ENCODE measurements at regions not wholly inside any gene's neighbourhood (a gene's known extent, or its start where the extent isn't known, plus 50 kb on each side); places are given as distances from the start of the nearest gene placed in this dataset.

- DNase-seq = no peak
- no peak overlapping the region for H2AFZ ChIP-seq (ENCODE audit: low read depth)
- H3K4me1 ChIP-seq (ENCODE audit: control insufficient read depth in 1 of 2, insufficient read depth in 2 of 2, low read depth in 1 of 2, low read length in 1 of 2) = peaks cover 0 to 5% of the 10 kb centered on the region in 2 experiments; a peak in 1 of 4 replicates
- CTCF ChIA-PET = interaction anchor here (1.0 kb wide), 1 partner anchor 24 kb away, joined by 4 read pairs; no protein-coding TSS in a partner anchor
- no peak overlapping the region for H3K27ac ChIP-seq (ENCODE audit: low read depth in 2 of 2, low read length in 1 of 2)
- H3K4me2 ChIP-seq = no peak overlapping the region
- no peaks in the 10 kb centered on the region for H4K20me1 ChIP-seq (ENCODE audit: insufficient read depth)
- H3F3A ChIP-seq (replicated peaks; ENCODE audit: insufficient read depth) = no peaks in the 10 kb centered on the region
- H3K9me3 ChIP-seq = no peaks in the 10 kb centered on the region
- no peaks in the 10 kb centered on the region for H3K9me2 ChIP-seq
- H3K79me2 ChIP-seq (ENCODE audit: insufficient read depth) = no peaks in the 10 kb centered on the region
- H3K4me3 ChIP-seq (ENCODE audit: low read depth in 2 of 2, low read length in 1 of 2) = no peak overlapping the region
- H3K27me3 ChIP-seq (ENCODE audit: insufficient read depth) = no peaks in the 10 kb centered on the region
- no peaks in the 10 kb centered on the region for H3K36me3 ChIP-seq (replicated peaks in 1 of 2; ENCODE audit: control insufficient read depth in 1 of 2, insufficient read depth in 2 of 2, low read length in 1 of 2)
- POLR2A ChIA-PET = no interaction called here
- WGBS (ENCODE audit: low lambda C conversion rate) = 25% methylated on average over 2 of the region's 2 CpGs
- no peak overlapping the region for H3K9ac ChIP-seq
- TF ChIP-seq SMC3 (IDR thresholded peaks at IDR 0.05; ENCODE audit: low read depth, low read length) = no peak
- TF ChIP-seq MEF2A (IDR thresholded peaks at IDR 0.05; ENCODE audit: borderline replicate concordance, low read depth) = no peak
- TF ChIP-seq TCF12 (IDR thresholded peaks at IDR 0.05) = no peak
- TF ChIP-seq EZH2phosphoT487 (IDR thresholded peaks at IDR 0.05; ENCODE audit: borderline replicate concordance, low read depth) = no peak
- no peak for TF ChIP-seq RCOR1 (IDR thresholded peaks at IDR 0.05; ENCODE audit: low read length)
- TF ChIP-seq, protein P1, sequence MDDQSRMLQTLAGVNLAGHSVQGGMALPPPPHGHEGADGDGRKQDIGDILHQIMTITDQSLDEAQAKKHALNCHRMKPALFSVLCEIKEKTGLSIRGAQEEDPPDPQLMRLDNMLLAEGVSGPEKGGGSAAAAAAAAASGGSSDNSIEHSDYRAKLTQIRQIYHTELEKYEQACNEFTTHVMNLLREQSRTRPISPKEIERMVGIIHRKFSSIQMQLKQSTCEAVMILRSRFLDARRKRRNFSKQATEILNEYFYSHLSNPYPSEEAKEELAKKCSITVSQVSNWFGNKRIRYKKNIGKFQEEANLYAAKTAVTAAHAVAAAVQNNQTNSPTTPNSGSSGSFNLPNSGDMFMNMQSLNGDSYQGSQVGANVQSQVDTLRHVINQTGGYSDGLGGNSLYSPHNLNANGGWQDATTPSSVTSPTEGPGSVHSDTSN (IDR thresholded peaks at IDR 0.05) = no peak
- no peak for TF ChIP-seq EP300 (IDR thresholded peaks at IDR 0.05; ENCODE audit: borderline replicate concordance in 1 of 2, low read depth in 1 of 2, low read length in 1 of 2)
- no peak for TF ChIP-seq CHD2 (IDR thresholded peaks at IDR 0.05; ENCODE audit: low read length, partially characterized antibody)
- TF ChIP-seq TEAD4 (IDR thresholded peaks at IDR 0.05; ENCODE audit: borderline replicate concordance, insufficient read depth) = no peak
- no peak for TF ChIP-seq SIN3A (IDR thresholded peaks at IDR 0.05; ENCODE audit: borderline replicate concordance, low read depth, low read length)
These were observed 177.6 kb downstream of the STK31 start for GRCh38 chr7:23887660-23888059.

DNA sequence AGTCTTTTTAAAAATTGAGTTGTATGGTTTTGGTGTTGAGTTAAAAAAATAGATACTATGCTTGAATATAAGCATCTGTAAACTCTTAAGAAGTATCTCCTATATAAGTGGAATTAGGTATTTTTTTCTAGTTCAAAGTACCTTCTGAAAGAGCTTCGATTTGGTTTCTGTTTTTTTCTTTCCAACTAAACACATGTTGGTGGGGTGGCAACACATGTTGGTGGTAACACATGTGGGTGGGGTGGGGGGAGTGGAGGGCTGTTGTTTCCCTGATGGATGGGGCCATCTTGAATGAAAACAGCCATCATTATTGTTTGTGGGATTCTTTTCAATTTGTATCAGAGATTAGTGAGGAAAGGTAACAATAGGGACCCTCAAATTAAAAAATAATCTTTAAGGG lies 178.9 kb downstream of the STK31 start:
- no peaks in the 10 kb centered on the region for H3K79me2 ChIP-seq (ENCODE audit: insufficient read depth)
- H3K4me1 ChIP-seq (ENCODE audit: control insufficient read depth in 1 of 2, insufficient read depth in 2 of 2, low read depth in 1 of 2, low read length in 1 of 2) = peaks cover 5 to 15% of the 10 kb centered on the region in 2 experiments
- no peak overlapping the region for H3K4me3 ChIP-seq (ENCODE audit: low read depth in 2 of 2, low read length in 1 of 2)
- no peak for DNase-seq
- no peak overlapping the region for H2AFZ ChIP-seq (ENCODE audit: low read depth)
- H3K36me3 ChIP-seq (replicated peaks in 1 of 2; ENCODE audit: control insufficient read depth in 1 of 2, insufficient read depth in 2 of 2, low read length in 1 of 2) = no peaks in the 10 kb centered on the region
- no peaks in the 10 kb centered on the region for H3K9me2 ChIP-seq
- H3F3A ChIP-seq (replicated peaks; ENCODE audit: insufficient read depth) = peaks cover 5% of the 10 kb centered on the region
- no peak overlapping the region for H3K9ac ChIP-seq
- POLR2A ChIA-PET = interaction anchor here (0.6 kb wide), 1 partner anchor 289 kb away, joined by 3 read pairs; no protein-coding TSS in a partner anchor
- no peaks in the 10 kb centered on the region for H3K9me3 ChIP-seq
- 65% methylated on average over 1 of the region's 1 CpG for WGBS (ENCODE audit: low lambda C conversion rate)
- H3K27me3 ChIP-seq (ENCODE audit: insufficient read depth) = no peaks in the 10 kb centered on the region
- no peak overlapping the region for H3K27ac ChIP-seq (ENCODE audit: low read depth in 2 of 2, low read length in 1 of 2)
- CTCF ChIA-PET = interaction anchor here (0.6 to 6.2 kb wide), 3 partner anchors 26 to 1210 kb away, joined by 3 to 39 read pairs (median 4); no protein-coding TSS in a partner anchor
- no peak overlapping the region for H3K4me2 ChIP-seq
- no peaks in the 10 kb centered on the region for H4K20me1 ChIP-seq (ENCODE audit: insufficient read depth)
- TF ChIP-seq NFIC (IDR thresholded peaks at IDR 0.05; ENCODE audit: borderline replicate concordance) (no peak), RFX5 (IDR thresholded peaks at IDR 0.05; ENCODE audit: low read length) (no peak), NRF1 (IDR thresholded peaks at IDR 0.05; ENCODE audit: low read depth, low read length) (no peak), TEAD4 (IDR thresholded peaks at IDR 0.05; ENCODE audit: borderline replicate concordance, insufficient read depth) (no peak), MXI1 (IDR thresholded peaks at IDR 0.05; ENCODE audit: low read depth, low read length) (no peak), TAF1 (IDR thresholded peaks at IDR 0.05; ENCODE audit: borderline replicate concordance, low read depth, low read length) (no peak), JUND (IDR thresholded peaks at IDR 0.05) (no peak), GATA2 (CRISPR knock-in tag; IDR thresholded peaks at IDR 0.05) (no peak)
- TF ChIP-seq, protein P2, sequence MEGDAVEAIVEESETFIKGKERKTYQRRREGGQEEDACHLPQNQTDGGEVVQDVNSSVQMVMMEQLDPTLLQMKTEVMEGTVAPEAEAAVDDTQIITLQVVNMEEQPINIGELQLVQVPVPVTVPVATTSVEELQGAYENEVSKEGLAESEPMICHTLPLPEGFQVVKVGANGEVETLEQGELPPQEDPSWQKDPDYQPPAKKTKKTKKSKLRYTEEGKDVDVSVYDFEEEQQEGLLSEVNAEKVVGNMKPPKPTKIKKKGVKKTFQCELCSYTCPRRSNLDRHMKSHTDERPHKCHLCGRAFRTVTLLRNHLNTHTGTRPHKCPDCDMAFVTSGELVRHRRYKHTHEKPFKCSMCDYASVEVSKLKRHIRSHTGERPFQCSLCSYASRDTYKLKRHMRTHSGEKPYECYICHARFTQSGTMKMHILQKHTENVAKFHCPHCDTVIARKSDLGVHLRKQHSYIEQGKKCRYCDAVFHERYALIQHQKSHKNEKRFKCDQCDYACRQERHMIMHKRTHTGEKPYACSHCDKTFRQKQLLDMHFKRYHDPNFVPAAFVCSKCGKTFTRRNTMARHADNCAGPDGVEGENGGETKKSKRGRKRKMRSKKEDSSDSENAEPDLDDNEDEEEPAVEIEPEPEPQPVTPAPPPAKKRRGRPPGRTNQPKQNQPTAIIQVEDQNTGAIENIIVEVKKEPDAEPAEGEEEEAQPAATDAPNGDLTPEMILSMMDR (IDR thresholded peaks at IDR 0.05) = no peak
- TF ChIP-seq, protein P3, sequence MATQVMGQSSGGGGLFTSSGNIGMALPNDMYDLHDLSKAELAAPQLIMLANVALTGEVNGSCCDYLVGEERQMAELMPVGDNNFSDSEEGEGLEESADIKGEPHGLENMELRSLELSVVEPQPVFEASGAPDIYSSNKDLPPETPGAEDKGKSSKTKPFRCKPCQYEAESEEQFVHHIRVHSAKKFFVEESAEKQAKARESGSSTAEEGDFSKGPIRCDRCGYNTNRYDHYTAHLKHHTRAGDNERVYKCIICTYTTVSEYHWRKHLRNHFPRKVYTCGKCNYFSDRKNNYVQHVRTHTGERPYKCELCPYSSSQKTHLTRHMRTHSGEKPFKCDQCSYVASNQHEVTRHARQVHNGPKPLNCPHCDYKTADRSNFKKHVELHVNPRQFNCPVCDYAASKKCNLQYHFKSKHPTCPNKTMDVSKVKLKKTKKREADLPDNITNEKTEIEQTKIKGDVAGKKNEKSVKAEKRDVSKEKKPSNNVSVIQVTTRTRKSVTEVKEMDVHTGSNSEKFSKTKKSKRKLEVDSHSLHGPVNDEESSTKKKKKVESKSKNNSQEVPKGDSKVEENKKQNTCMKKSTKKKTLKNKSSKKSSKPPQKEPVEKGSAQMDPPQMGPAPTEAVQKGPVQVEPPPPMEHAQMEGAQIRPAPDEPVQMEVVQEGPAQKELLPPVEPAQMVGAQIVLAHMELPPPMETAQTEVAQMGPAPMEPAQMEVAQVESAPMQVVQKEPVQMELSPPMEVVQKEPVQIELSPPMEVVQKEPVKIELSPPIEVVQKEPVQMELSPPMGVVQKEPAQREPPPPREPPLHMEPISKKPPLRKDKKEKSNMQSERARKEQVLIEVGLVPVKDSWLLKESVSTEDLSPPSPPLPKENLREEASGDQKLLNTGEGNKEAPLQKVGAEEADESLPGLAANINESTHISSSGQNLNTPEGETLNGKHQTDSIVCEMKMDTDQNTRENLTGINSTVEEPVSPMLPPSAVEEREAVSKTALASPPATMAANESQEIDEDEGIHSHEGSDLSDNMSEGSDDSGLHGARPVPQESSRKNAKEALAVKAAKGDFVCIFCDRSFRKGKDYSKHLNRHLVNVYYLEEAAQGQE (IDR thresholded peaks at IDR 0.05; ENCODE audit: low read depth, low read length) = no peak
- TF ChIP-seq, protein P1 (IDR thresholded peaks at IDR 0.05) = no peak

Measured in SK-N-SH (cell line).